Trophoblast cell (in vitro differentiated cells and primary cell): ENCODE measurements at regions not wholly inside any gene's neighbourhood (a gene's known extent, or its start where the extent isn't known, plus 50 kb on each side); places are given as distances from the start of the nearest gene placed in this dataset.
A peak's percentile ranks its signal among the peaks of the same experiment; 100 is the strongest.

Source experiments
- DNase-seq, 2 donors: peaks; one replicate each; pipeline ENCODE4 v3.0.0-alpha.2; 2016
- H2AFZ ChIP-seq: 2 replicates; pipeline ENCODE4 v1.6.1; 2013; ENCODE audit warnings: low read length, moderate library complexity, mild to moderate bottlenecking; ENCODE audit not compliant: insufficient read depth, poor library complexity
- H2AK5ac ChIP-seq: 2 replicates; pipeline ENCODE4 v1.6.1; 2013; ENCODE audit warnings: mild to moderate bottlenecking, low read length
- H2BK120ac ChIP-seq: 2 replicates; pipeline ENCODE4 v1.6.1; 2013; ENCODE audit warnings: low read length, mild to moderate bottlenecking, moderate library complexity; ENCODE audit not compliant: insufficient read depth, poor library complexity
- H2BK12ac ChIP-seq: 2 replicates; pipeline ENCODE4 v1.6.1; 2013; ENCODE audit warnings: mild to moderate bottlenecking, low read length, moderate library complexity
- H2BK5ac ChIP-seq: 2 replicates; pipeline ENCODE4 v1.6.1; 2013; ENCODE audit warnings: low read length, low read depth, moderate library complexity, mild to moderate bottlenecking; ENCODE audit not compliant: poor library complexity
- H3K14ac ChIP-seq: 2 replicates; pipeline ENCODE4 v1.6.1; 2013; ENCODE audit warnings: mild to moderate bottlenecking, low read length
- H3K18ac ChIP-seq: 2 replicates; pipeline ENCODE4 v1.6.1; 2013; ENCODE audit warnings: mild to moderate bottlenecking, low read length
- H3K23ac ChIP-seq: 2 replicates; pipeline ENCODE4 v1.6.1; 2013; ENCODE audit warnings: low read length
- H3K27ac ChIP-seq: 2 replicates; pipeline ENCODE4 v1.5.1; 2013; ENCODE audit warnings: low read depth, mild to moderate bottlenecking, inconsistent platforms, low read length, moderate library complexity
- H3K27me3 ChIP-seq: 2 replicates; pipeline ENCODE4 v1.6.1; 2013; ENCODE audit warnings: inconsistent platforms, mild to moderate bottlenecking, low read length, moderate library complexity; ENCODE audit not compliant: insufficient read depth
- H3K36me3 ChIP-seq, 2 experiments: 1 replicate in 1 of 2; 2 replicates in 1 of 2; pipeline ENCODE4 v1.6.1; 2013; ENCODE audit warnings: low read length in 2 of 2, mild to moderate bottlenecking in 2 of 2, moderate library complexity in 1 of 2; ENCODE audit not compliant: insufficient read depth in 2 of 2, control insufficient read depth in 1 of 2
- H3K4ac ChIP-seq: 2 replicates; pipeline ENCODE4 v1.6.1; 2013; ENCODE audit warnings: low read depth, mild to moderate bottlenecking, low read length, moderate library complexity
- H3K4me1 ChIP-seq, 2 experiments: 1 replicate in 1 of 2; 2 replicates in 1 of 2; pipeline ENCODE4 v1.6.1; 2013; ENCODE audit warnings: low read length in 2 of 2, mild to moderate bottlenecking in 2 of 2, moderate library complexity in 1 of 2; ENCODE audit not compliant: insufficient read depth in 2 of 2, control insufficient read depth in 1 of 2
- H3K4me2 ChIP-seq: 2 replicates; pipeline ENCODE4 v1.6.1; 2013; ENCODE audit warnings: inconsistent platforms, mild to moderate bottlenecking, low read length, moderate library complexity
- H3K4me3 ChIP-seq: 2 replicates; pipeline ENCODE4 v1.5.1; 2013; ENCODE audit warnings: mild to moderate bottlenecking, low read depth, low read length, inconsistent platforms
- H3K79me1 ChIP-seq: one replicate; pipeline ENCODE4 v1.6.1; 2013; ENCODE audit warnings: low read length
- H3K79me2 ChIP-seq: 2 replicates; pipeline ENCODE4 v1.6.1; 2013; ENCODE audit warnings: low read length, mild to moderate bottlenecking; ENCODE audit not compliant: control insufficient read depth, insufficient read depth, poor library complexity
- H3K9ac ChIP-seq: 2 replicates; pipeline ENCODE4 v1.6.1; 2013; ENCODE audit warnings: mild to moderate bottlenecking, low read length
- H3K9me3 ChIP-seq: 2 replicates; pipeline ENCODE4 v1.6.1; 2013; ENCODE audit warnings: low read depth, mild to moderate bottlenecking, control low read depth, inconsistent platforms, low read length; ENCODE audit not compliant: insufficient read depth
- H4K12ac ChIP-seq: 2 replicates; pipeline ENCODE4 v1.6.1; 2013; ENCODE audit warnings: low read depth, mild to moderate bottlenecking, low read length, moderate library complexity
- H4K8ac ChIP-seq: 2 replicates; pipeline ENCODE4 v1.6.1; 2013; ENCODE audit warnings: low read depth, mild to moderate bottlenecking, low read length, moderate library complexity
- H4K91ac ChIP-seq: one replicate; pipeline ENCODE4 v1.6.1; 2013; ENCODE audit warnings: low read depth, mild to moderate bottlenecking, low read length, moderate library complexity
- WGBS: extraction: QIAGEN DNeasy Blood & Tissue Kit; methylation state at CpG from one replicate; pipeline ENCODE4 v1.1.7; 2013; ENCODE audit warnings: missing lambda C conversion rate; ENCODE audit not compliant: insufficient read length, insufficient coverage; ENCODE audit errors: extremely low coverage; 5-methylcytosine and 5-hydroxymethylcytosine counted together

- peaks cover 25% of the 10 kb centered on the region for H3K79me1 ChIP-seq
- H3K9ac ChIP-seq: no peak overlapping the region
- H3K36me3 ChIP-seq: no peaks in the 10 kb centered on the region
- H4K91ac ChIP-seq: no peak overlapping the region
- no peak overlapping the region for H3K23ac ChIP-seq
- DNase-seq: no peak
- no peak overlapping the region for H3K27ac ChIP-seq
- WGBS: no CpG with 5 or more reads among the region's 2 CpGs
- no peaks in the 10 kb centered on the region for H3K27me3 ChIP-seq
- H2BK5ac ChIP-seq: no peak overlapping the region
- no peak overlapping the region for H3K4me2 ChIP-seq
- no peak overlapping the region for H2AFZ ChIP-seq
- no peak overlapping the region for H2BK120ac ChIP-seq
- peaks cover 3% of the 10 kb centered on the region for H3K79me2 ChIP-seq
- H2AK5ac ChIP-seq: no peak overlapping the region
- H3K18ac ChIP-seq: no peak overlapping the region
- no peaks in the 10 kb centered on the region for H3K9me3 ChIP-seq
- no peak overlapping the region for H4K8ac ChIP-seq
- no peak overlapping the region for H3K14ac ChIP-seq
- H3K4ac ChIP-seq: no peak overlapping the region
- no peak overlapping the region for H4K12ac ChIP-seq
- H3K4me1 ChIP-seq: peaks cover 4 to 5% of the 10 kb centered on the region in 2 experiments
- no peak overlapping the region for H2BK12ac ChIP-seq
- H3K4me3 ChIP-seq: no peak overlapping the region
Observed at GRCh38 chr5:74418709-74419108, 221.8 kb downstream of the ENC1 start.

DNA sequence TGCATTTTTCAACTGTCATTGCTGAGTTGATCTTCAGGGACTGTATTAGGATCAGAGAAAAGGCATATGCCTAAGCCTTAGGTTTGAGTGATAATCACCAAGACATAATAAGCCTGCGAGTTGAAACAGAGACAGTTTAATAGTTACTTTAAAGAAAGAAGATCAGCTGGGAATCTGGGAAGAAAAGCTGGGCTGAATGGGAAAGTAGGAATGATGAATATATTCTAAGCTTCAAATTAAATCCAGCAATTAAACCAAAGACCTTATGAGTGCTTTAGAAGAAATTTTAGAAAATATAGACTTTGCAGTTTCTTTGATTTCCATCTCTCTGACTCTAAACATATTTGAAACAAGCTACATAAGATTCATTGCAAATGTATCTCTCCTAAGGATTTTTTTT lies 222.3 kb downstream of the ENC1 start:
- Histone ChIP-seq H3K14ac (no peak overlapping the region), H3K18ac (no peak overlapping the region), H3K4me1 (peaks cover 4 to 7% of the 10 kb centered on the region in 2 experiments), H3K27me3 (no peaks in the 10 kb centered on the region), H2AK5ac (no peak overlapping the region), H3K36me3 (no peaks in the 10 kb centered on the region), H3K9ac (no peak overlapping the region), H3K4me2 (no peak overlapping the region), H3K79me1 (peaks cover 23% of the 10 kb centered on the region), H3K27ac (no peak overlapping the region), H2BK5ac (no peak overlapping the region), H3K9me3 (no peaks in the 10 kb centered on the region), H3K4me3 (no peak overlapping the region), H3K23ac (no peak overlapping the region), H4K8ac (no peak overlapping the region), H4K12ac (no peak overlapping the region), H2BK120ac (no peak overlapping the region), H2AFZ (no peak overlapping the region), H3K4ac (no peak overlapping the region), H2BK12ac (no peak overlapping the region), H3K79me2 (peaks cover 3% of the 10 kb centered on the region), H4K91ac (no peak overlapping the region)
- DNase-seq: no peak
- no CpG with 5 or more reads among the region's 1 CpG for WGBS

GRCh38 chr5:74415695-74416102 lies 224.8 kb downstream of the ENC1 start:
- no peaks in the 10 kb centered on the region for H3K36me3 ChIP-seq
- peaks cover 21% of the 10 kb centered on the region for H3K79me1 ChIP-seq
- H2BK5ac ChIP-seq: peak overlapping the region; percentile 8
- H4K91ac ChIP-seq: peak overlapping the region; percentile 4
- no peak overlapping the region for H4K12ac ChIP-seq
- no peak overlapping the region for H3K9ac ChIP-seq
- no peak overlapping the region for H4K8ac ChIP-seq
- H2BK120ac ChIP-seq: no peak overlapping the region
- H3K4me3 ChIP-seq: no peak overlapping the region
- no peaks in the 10 kb centered on the region for H3K27me3 ChIP-seq
- no peak overlapping the region for H2AFZ ChIP-seq
- no peak overlapping the region for H2AK5ac ChIP-seq
- H2BK12ac ChIP-seq: no peak overlapping the region
- H3K9me3 ChIP-seq: no peaks in the 10 kb centered on the region
- H3K79me2 ChIP-seq: peaks cover 3% of the 10 kb centered on the region
- peak overlapping the region; percentile 94 for H3K27ac ChIP-seq
- no peak overlapping the region for H3K23ac ChIP-seq
- H3K18ac ChIP-seq: no peak overlapping the region
- no peak overlapping the region for H3K14ac ChIP-seq
- peak overlapping the region; percentile 8 for H3K4me2 ChIP-seq
- H3K4ac ChIP-seq: no peak overlapping the region
- DNase-seq: no peak
- no CpG with 5 or more reads among the region's 7 CpGs for WGBS
- H3K4me1 ChIP-seq: peaks cover 4 to 11% of the 10 kb centered on the region in 2 experiments

- no peak overlapping the region for H3K4me3 ChIP-seq
- no peaks in the 10 kb centered on the region for H3K9me3 ChIP-seq
- peaks cover 3% of the 10 kb centered on the region for H3K79me2 ChIP-seq
- no peak for DNase-seq
- H3K23ac ChIP-seq: no peak overlapping the region
- H3K4me2 ChIP-seq: no peak overlapping the region
- no peak overlapping the region for H3K9ac ChIP-seq
- H2AFZ ChIP-seq: no peak overlapping the region
- H4K91ac ChIP-seq: peak overlapping the region; percentile 99
- no peaks in the 10 kb centered on the region for H3K36me3 ChIP-seq
- WGBS: no CpG with 5 or more reads among the region's 2 CpGs
- H3K27me3 ChIP-seq: no peaks in the 10 kb centered on the region
- H2AK5ac ChIP-seq: peak overlapping the region; percentile 92
- H3K18ac ChIP-seq: peak overlapping the region; percentile 76
- peaks cover 4 to 11% of the 10 kb centered on the region in 2 experiments for H3K4me1 ChIP-seq
- peak overlapping the region; percentile 81 for H3K27ac ChIP-seq
- peak overlapping the region; percentile 95 for H2BK5ac ChIP-seq
- H3K14ac ChIP-seq: peak overlapping the region; percentile 94
- peak overlapping the region; percentile 96 for H2BK12ac ChIP-seq
- H2BK120ac ChIP-seq: peak overlapping the region; percentile 94
- H3K79me1 ChIP-seq: peaks cover 24% of the 10 kb centered on the region
- no peak overlapping the region for H4K12ac ChIP-seq
- peak overlapping the region; percentile 80 for H3K4ac ChIP-seq
- H4K8ac ChIP-seq: no peak overlapping the region
Observed at GRCh38 chr5:74414228-74414627, 226.3 kb downstream of the ENC1 start.
